ENCODE measurements at regions not wholly inside any gene's neighbourhood (a gene's known extent, or its start where the extent isn't known, plus 50 kb on each side); places are given as distances from the start of the nearest gene placed in this dataset.

DNA sequence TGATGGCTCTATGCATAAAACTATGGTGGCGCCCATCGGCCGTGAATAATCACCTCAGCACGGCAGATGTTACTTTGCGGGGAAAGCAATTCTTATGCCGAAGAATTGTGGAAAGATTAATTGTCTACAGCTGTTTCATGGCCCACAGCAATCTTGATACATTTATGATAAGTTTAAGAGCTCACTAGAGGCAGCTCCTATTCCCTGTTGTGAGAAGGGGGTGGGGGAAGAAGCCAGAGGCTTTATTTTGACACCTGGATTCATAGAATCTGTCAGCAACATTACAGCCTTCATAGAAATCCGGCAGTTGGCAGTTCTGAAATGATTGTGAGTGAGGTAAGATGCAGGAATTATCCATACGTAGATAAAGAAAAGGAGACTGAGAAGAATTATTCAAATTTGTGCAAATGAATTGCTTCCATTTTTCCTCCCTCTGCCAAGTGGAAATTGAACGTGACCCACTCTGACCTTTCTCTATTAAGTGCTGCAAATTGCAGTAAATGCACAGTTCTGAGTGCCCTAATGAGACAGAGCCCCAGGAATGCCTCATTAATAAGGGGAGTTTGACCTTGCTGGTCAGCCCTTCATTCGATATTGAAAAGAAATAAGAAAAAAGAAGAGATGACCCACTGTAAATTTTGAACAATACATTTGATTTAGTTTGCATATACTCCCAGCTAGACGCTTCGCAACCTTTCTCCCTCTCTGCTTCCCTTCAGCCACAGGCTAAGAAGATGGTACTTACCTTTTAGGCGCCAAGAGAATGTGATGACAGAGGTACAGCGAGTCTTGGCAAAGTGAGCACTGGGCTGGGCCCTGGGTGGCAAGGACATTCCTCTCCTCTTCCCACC lies 188.8 kb downstream of the GPAT3 start:
- Mint-ChIP-seq H3K27me3 (ENCODE audit: low read depth) (peaks cover 13% of the 10 kb centered on the region), H3K9me3 (ENCODE audit: low read depth) (peaks cover 2% of the 10 kb centered on the region), H3K27ac (ENCODE audit: unreplicated experiment) (no peak overlapping the region), H3K36me3 (ENCODE audit: low read depth) (no peaks in the 10 kb centered on the region), H3K4me3 (ENCODE audit: unreplicated experiment) (no peak overlapping the region), H3K4me1 (ENCODE audit: low read depth) (no peaks in the 10 kb centered on the region)
- TF ChIP-seq CTCF (IDR thresholded peaks at IDR 0.05) = no peak
- no peak for DNase-seq (ENCODE audit: low spot score)

- H3K27me3 Mint-ChIP-seq (ENCODE audit: low read depth) = peaks cover 13% of the 10 kb centered on the region
- TF ChIP-seq CTCF (IDR thresholded peaks at IDR 0.05) = no peak
- no peak overlapping the region for H3K27ac Mint-ChIP-seq (ENCODE audit: unreplicated experiment)
- DNase-seq (ENCODE audit: low spot score) = no peak
- no peaks in the 10 kb centered on the region for H3K36me3 Mint-ChIP-seq (ENCODE audit: low read depth)
- no peaks in the 10 kb centered on the region for H3K9me3 Mint-ChIP-seq (ENCODE audit: low read depth)
- no peak overlapping the region for H3K4me3 Mint-ChIP-seq (ENCODE audit: unreplicated experiment)
- no peaks in the 10 kb centered on the region for H3K4me1 Mint-ChIP-seq (ENCODE audit: low read depth)
These were observed 187.7 kb downstream of the GPAT3 start for GRCh38 chr4:83723609-83724008.

- H3K36me3 Mint-ChIP-seq (ENCODE audit: low read depth) = no peaks in the 10 kb centered on the region
- H3K4me3 Mint-ChIP-seq (ENCODE audit: unreplicated experiment) = no peak overlapping the region
- H3K27ac Mint-ChIP-seq (ENCODE audit: unreplicated experiment) = no peak overlapping the region
- no peaks in the 10 kb centered on the region for H3K4me1 Mint-ChIP-seq (ENCODE audit: low read depth)
- no peak for DNase-seq (ENCODE audit: low spot score)
- TF ChIP-seq CTCF (IDR thresholded peaks at IDR 0.05) = no peak
- H3K9me3 Mint-ChIP-seq (ENCODE audit: low read depth) = no peaks in the 10 kb centered on the region
- H3K27me3 Mint-ChIP-seq (ENCODE audit: low read depth) = peaks cover 13% of the 10 kb centered on the region
These were observed 186.9 kb downstream of the GPAT3 start for GRCh38 chr4:83722730-83723269.

DNA sequence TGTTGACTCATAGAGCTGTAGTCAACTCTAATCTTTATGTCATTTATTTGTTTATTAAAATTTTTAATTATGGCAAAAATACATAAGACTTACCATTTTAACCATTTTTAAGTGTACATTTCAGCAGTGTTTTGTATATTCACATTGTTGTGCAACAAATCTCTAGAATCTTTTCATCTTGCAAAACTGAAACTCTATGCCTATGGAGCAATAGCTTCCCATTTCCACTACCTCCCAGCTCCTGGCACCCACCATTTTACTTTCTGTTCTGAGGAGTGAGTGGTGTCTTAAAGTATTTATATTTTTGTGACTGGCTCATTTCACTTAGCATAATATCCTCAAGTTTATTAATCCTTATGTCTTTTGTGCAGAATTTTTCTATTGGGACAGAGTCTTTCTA lies 181.0 kb downstream of the GPAT3 start:
- DNase-seq (ENCODE audit: low spot score) = no peak
- Mint-ChIP-seq H3K36me3 (ENCODE audit: low read depth) (no peaks in the 10 kb centered on the region), H3K27ac (ENCODE audit: unreplicated experiment) (no peak overlapping the region), H3K27me3 (ENCODE audit: low read depth) (peaks cover 8% of the 10 kb centered on the region), H3K4me1 (ENCODE audit: low read depth) (no peaks in the 10 kb centered on the region), H3K4me3 (ENCODE audit: unreplicated experiment) (no peak overlapping the region), H3K9me3 (ENCODE audit: low read depth) (no peaks in the 10 kb centered on the region)
- TF ChIP-seq CTCF (IDR thresholded peaks at IDR 0.05) = no peak

DNA sequence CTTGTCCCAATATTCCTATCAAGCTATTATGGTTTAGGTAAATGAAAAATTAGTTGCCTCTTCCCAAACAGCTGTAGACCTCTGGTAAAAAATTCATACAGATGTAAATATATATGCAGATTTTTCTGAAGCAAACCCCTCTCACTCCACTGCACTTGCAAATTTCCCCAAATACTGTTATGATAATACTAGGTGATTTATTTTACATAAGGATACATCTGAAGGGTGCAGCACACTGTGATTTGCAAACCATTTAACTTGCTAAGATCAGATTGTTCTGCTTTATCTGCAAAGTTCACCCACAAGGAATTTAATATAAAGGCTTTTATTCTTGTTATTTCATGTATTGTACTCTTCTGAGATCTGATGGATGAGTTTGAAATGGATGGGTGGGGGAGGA lies 177.0 kb downstream of the GPAT3 start:
- Mint-ChIP-seq H3K27me3 (ENCODE audit: low read depth) (peaks cover 12% of the 10 kb centered on the region), H3K36me3 (ENCODE audit: low read depth) (no peaks in the 10 kb centered on the region), H3K9me3 (ENCODE audit: low read depth) (no peaks in the 10 kb centered on the region), H3K27ac (ENCODE audit: unreplicated experiment) (no peak overlapping the region), H3K4me1 (ENCODE audit: low read depth) (no peaks in the 10 kb centered on the region), H3K4me3 (ENCODE audit: unreplicated experiment) (no peak overlapping the region)
- no peak for TF ChIP-seq CTCF (IDR thresholded peaks at IDR 0.05)
- no peak for DNase-seq (ENCODE audit: low spot score)

Measured in chondrocyte (in vitro differentiated cells).